AG04449 (cell line): ENCODE measurements at regions not wholly inside any gene's neighbourhood (a gene's known extent, or its start where the extent isn't known, plus 50 kb on each side); places are given as distances from the start of the nearest gene placed in this dataset.

Experiments used
- CTCF ChIA-PET: fragments of 350-600 bp; formaldehyde crosslinking; extraction: SDS; loops from one replicate; lab custom pipeline; 2021; ENCODE audit warnings: antibody characterized with exemption; lab: Yijun Ruan, JAX
- POLR2A ChIA-PET: fragments of 400-600, 350-600 bp; formaldehyde crosslinking; extraction: SDS; loops from one replicate; lab custom pipeline; 2020; ENCODE audit warnings: antibody characterized with exemption, inconsistent platforms; lab: Yijun Ruan, JAX
- DNase-seq: peaks from one replicate; pipeline ENCODE4 v3.0.0-alpha.2; 2010; ENCODE audit warnings: low read depth, low spot score
- H3K4me3 ChIP-seq: 2 replicates; pipeline ENCODE4 v1.5.1; 2011; ENCODE audit warnings: low read depth, mild to moderate bottlenecking, control low read depth, low read length
- TF ChIP-seq, protein P1 (sequence below): IDR thresholded peaks from one replicate; pipeline ENCODE4 v1.5.1; 2011; ENCODE audit warnings: mild to moderate bottlenecking, moderate library complexity, low read length, control low read depth, inconsistent platforms; ENCODE audit not compliant: insufficient read depth; ENCODE audit errors: missing control alignments

- ChIA-PET CTCF (no interaction called here), POLR2A (no interaction called here)
- no peak overlapping the region for H3K4me3 ChIP-seq
- TF ChIP-seq, protein P1, sequence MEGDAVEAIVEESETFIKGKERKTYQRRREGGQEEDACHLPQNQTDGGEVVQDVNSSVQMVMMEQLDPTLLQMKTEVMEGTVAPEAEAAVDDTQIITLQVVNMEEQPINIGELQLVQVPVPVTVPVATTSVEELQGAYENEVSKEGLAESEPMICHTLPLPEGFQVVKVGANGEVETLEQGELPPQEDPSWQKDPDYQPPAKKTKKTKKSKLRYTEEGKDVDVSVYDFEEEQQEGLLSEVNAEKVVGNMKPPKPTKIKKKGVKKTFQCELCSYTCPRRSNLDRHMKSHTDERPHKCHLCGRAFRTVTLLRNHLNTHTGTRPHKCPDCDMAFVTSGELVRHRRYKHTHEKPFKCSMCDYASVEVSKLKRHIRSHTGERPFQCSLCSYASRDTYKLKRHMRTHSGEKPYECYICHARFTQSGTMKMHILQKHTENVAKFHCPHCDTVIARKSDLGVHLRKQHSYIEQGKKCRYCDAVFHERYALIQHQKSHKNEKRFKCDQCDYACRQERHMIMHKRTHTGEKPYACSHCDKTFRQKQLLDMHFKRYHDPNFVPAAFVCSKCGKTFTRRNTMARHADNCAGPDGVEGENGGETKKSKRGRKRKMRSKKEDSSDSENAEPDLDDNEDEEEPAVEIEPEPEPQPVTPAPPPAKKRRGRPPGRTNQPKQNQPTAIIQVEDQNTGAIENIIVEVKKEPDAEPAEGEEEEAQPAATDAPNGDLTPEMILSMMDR: no peak
- no peak for DNase-seq
Observed at GRCh38 chr12:113642216-113642615, 170.5 kb upstream of the LHX5 start.

DNA sequence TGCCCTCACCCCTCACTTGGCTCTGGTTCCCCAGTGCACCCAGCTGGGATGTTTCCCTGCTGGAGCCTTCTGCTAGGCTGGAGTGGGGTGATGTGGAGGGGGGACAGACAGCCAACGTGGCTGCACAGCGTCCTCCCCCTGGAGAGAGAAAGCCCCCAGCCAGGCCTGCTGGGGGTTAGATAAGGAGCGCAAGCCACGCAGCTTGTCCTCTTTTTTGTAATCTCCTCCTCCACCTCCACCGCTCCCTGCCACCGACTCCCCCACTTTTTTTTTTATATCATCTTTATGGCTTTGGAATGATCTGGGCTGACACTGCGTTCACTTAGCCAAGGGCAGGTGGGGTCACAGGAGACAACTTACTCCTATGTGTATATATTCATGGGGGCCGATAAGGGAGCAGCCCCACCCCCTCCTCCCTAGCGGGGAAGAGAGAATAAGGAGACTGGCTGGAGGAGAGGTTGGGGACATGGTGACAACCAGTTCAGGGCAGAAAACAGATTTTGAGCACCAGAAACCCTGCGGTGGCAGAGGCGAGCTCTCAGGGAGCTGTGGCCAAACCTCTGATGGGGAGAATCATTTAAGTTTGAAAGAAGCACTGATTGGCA, 169.9 kb upstream of the LHX5 start:
- no peak overlapping the region for H3K4me3 ChIP-seq
- CTCF ChIA-PET: no interaction called here
- TF ChIP-seq, protein P1: no peak
- POLR2A ChIA-PET: no interaction called here
- no peak for DNase-seq

GRCh38 chr12:113640837-113641236, 169.2 kb upstream of the LHX5 start:
- POLR2A ChIA-PET: no interaction called here
- CTCF ChIA-PET: no interaction called here
- DNase-seq: no peak

DNA sequence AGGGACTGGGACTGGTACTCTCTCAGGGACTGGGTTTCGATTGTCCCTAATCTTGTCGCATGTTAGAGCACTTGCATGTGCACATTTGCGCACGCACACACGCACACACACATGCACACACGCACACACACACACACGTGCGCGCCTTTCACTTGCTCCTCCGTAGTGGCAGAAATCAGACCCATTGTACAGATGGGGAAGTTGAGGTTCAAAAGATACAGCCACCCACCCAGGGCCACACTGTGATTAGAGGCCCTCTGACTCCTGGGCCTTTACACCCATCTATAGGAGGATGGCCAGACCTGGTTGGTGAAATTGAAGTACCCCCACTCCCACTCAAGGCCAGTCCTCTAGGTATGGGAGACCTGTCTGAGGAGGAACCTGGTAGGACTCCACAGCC, 167.8 kb upstream of the LHX5 start:
- no peak overlapping the region for H3K4me3 ChIP-seq
- ChIA-PET POLR2A (no interaction called here), CTCF (no interaction called here)
- DNase-seq: no peak
- TF ChIP-seq, protein P1: no peak

More at GRCh38 chr12:113640837-113641236, 169.2 kb upstream of the LHX5 start:
- no peak overlapping the region for H3K4me3 ChIP-seq
- TF ChIP-seq, protein P1: no peak

- ChIA-PET CTCF (no interaction called here), POLR2A (no interaction called here)
- no peak for DNase-seq
- H3K4me3 ChIP-seq: no peak overlapping the region
- TF ChIP-seq, protein P1: no peak
Observed at GRCh38 chr12:113638460-113638775, 166.7 kb upstream of the LHX5 start.

DNA sequence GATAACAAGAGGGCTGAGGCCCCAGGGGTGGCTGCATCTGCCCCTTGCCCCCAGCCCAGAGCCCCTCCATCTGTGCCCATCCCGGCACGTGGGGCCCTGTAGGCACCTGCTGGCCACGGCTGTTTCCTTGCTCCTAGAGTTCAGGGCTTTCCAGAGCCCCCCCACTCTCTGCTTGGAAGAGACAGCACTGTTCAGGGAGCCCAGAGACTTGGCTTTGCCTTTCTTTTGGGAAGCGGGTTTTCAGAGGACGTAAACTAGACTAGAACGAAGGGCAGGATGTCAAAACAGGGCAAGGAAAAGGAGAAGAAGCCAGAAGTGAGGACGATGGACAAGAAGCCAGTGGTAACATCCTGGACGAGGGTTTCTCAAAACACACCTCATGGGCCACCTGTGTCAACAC, 163.3 kb upstream of the LHX5 start:
- ChIA-PET CTCF (no interaction called here), POLR2A (no interaction called here)
- no peak for DNase-seq
- no peak overlapping the region for H3K4me3 ChIP-seq
- TF ChIP-seq, protein P1: no peak
